ENCODE measurements at regions not wholly inside any gene's neighbourhood (a gene's known extent, or its start where the extent isn't known, plus 50 kb on each side); places are given as distances from the start of the nearest gene placed in this dataset.

- TF ChIP-seq CTCF (IDR thresholded peaks at IDR 0.05): no peak
- no peak for TF ChIP-seq POLR2A (IDR thresholded peaks at IDR 0.05)
- no peak for TF ChIP-seq EP300 (IDR thresholded peaks at IDR 0.05)
These were observed 344.1 kb upstream of the CHAC2 start for GRCh38 chr2:53423465-53423864.
